Fibroblast of villous mesenchyme (primary cell): ENCODE measurements at regions not wholly inside any gene's neighbourhood (a gene's known extent, or its start where the extent isn't known, plus 50 kb on each side); places are given as distances from the start of the nearest gene placed in this dataset.

ENCODE experiments used
- DNase-seq: peaks from one replicate; pipeline ENCODE4 v3.0.0-alpha.2; 2010; ENCODE audit warnings: low read depth
- H3K4me3 ChIP-seq: 2 replicates; pipeline ENCODE4 v1.5.1; 2011; ENCODE audit warnings: low read depth, mild to moderate bottlenecking, low read length
- TF ChIP-seq, protein P1 (sequence below): IDR thresholded peaks from 2 replicates; pipeline ENCODE4 v1.5.1; 2012; ENCODE audit warnings: low read depth, mild to moderate bottlenecking, low read length; ENCODE audit not compliant: insufficient read depth

DNA sequence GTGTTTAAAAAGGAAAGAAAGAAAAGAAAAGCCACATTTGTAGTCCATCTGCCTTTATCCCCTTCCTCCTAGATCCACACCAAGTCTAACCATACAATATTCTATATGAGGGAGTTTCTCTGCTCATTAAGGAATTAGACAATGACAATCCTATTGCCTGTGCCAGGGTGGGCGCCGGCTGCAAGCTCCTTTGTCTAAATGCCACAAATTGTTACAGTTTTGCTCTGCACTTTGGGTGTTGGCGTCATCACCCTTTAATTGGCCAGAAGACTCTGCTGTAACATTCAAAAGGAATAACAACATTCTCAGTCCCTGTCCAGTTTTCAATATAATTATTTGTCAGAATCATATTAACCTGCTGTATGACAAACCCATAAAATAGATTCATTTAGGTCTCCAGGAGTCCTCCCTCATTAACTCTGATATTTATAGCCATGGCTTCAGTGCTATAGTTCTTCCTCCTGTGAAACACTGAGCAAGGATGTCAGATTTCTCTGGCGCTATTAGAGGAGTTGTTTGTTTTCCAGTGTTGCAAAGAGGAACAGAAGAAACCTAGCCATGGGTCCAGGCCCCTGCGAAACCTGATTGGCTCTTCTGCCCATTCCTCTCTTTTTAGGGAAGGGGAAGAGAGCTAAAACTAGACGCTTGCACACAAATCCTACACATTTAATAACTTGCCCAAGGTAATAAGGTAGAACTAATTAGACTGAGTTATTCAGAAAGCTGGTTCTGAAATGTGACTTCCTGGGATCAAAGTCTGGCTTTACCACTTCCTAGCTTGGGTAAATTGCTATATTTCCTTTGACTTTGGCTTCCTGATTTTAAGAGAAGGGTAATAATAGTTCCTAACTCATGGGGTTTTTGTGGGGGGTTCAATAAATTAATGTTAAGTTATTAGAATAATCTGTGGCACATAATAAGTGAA, 112.4 kb downstream of the CD47 start:
- TF ChIP-seq, protein P1, sequence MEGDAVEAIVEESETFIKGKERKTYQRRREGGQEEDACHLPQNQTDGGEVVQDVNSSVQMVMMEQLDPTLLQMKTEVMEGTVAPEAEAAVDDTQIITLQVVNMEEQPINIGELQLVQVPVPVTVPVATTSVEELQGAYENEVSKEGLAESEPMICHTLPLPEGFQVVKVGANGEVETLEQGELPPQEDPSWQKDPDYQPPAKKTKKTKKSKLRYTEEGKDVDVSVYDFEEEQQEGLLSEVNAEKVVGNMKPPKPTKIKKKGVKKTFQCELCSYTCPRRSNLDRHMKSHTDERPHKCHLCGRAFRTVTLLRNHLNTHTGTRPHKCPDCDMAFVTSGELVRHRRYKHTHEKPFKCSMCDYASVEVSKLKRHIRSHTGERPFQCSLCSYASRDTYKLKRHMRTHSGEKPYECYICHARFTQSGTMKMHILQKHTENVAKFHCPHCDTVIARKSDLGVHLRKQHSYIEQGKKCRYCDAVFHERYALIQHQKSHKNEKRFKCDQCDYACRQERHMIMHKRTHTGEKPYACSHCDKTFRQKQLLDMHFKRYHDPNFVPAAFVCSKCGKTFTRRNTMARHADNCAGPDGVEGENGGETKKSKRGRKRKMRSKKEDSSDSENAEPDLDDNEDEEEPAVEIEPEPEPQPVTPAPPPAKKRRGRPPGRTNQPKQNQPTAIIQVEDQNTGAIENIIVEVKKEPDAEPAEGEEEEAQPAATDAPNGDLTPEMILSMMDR, result no peak
- H3K4me3 ChIP-seq, result no peak overlapping the region
- no peak for DNase-seq

- TF ChIP-seq, protein P1, result no peak
- DNase-seq, result no peak
- H3K4me3 ChIP-seq, result no peak overlapping the region
Measured at GRCh38 chr3:107977221-107978130, 113.4 kb downstream of the CD47 start.

DNA sequence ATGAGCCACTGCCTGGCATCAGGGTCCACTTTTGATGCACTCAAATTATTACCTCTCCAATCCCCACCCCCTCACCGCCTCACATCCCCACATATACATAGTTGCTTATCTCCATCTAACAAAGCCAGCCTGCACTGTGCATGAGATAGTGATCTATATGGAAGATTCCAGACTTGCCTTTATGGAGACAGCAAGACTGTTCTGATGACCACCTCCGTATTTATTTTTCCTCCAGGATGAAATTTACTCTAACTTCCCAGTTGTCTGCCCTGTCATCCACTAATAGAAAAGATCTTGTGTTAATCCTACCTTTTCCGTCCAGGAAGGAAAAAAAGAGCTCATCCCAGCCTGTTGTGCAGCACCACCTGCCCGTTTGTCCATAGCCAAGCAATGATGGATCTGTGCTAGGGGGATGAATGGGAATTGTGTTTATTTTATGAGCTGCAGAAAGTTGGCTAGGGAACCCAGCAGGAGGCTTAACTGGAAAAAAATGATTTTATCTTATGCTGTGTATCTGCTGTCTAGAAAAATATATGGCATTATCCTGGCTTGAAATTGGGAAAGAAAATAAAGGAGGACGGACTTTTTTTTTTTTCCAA, 114.5 kb downstream of the CD47 start:
- TF ChIP-seq, protein P1, result no peak
- no peak overlapping the region for H3K4me3 ChIP-seq
- DNase-seq, result no peak

DNA sequence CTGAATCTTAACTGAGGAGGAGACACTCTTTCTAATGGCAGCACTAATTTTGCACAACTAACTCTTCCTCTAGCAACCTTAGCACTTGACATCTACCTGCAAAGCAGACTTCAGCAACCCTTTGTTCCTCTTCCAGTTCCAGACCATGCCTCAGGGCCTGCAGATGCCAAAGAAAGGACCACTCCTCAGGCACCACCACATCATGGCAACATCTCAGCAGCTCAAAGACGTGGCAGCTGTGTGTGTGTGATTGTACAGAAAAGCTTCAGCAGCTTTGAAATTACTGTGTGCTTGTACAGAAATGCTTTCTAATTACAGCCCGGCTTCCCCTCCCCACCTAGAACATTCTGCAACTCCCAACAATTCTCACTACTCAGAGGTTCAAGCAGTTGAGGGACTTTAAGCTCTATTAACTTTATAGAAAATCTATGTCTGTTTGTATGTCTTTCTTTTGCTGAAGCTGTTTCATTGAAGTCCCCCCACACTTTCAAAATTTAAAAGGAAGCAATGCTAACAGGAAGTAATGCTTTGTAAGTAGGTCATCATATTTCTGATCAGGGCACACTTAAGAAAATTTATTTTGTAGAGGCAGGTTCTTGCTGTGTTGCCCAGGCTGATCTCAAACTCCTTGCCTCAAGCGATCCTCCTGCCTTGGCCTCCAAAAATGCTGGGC, 115.2 kb downstream of the CD47 start:
- no peak overlapping the region for H3K4me3 ChIP-seq
- no peak for DNase-seq
- TF ChIP-seq, protein P1, result no peak

GRCh38 chr3:107973961-107974360, 116.9 kb downstream of the CD47 start:
- no peak for DNase-seq
- H3K4me3 ChIP-seq, result no peak overlapping the region
- TF ChIP-seq, protein P1, result no peak

GRCh38 chr3:107973152-107973551, 117.7 kb downstream of the CD47 start:
- no peak for DNase-seq
- H3K4me3 ChIP-seq, result no peak overlapping the region
- TF ChIP-seq, protein P1, result no peak
